ENCODE measurements at regions not wholly inside any gene's neighbourhood (a gene's known extent, or its start where the extent isn't known, plus 50 kb on each side); places are given as distances from the start of the nearest gene placed in this dataset.

DNA sequence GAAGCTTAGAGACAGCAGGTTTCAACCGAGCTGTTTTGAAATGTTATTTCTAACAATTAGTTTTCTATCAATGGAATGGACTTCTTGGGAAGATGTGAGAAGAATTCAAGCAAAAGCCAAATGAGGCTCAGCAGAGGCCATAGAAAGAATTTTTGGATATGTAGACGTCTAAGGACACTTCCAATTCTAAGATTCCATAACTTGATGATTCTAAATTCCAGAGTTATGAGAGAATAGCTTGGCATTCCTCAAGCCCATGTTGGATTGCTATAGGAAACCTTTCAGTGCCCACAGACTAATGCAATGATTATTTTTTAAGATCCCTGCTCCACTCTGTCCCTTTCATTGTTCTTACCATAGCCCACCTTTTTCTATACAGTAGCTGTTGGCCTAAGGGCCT is 77.2 kb upstream of the PALS2 start:
- H3K36me3 ChIP-seq (ENCODE audit: control insufficient read depth, insufficient read depth, low read length), result no peaks in the 10 kb centered on the region
- H3K27ac ChIP-seq (ENCODE audit: insufficient read depth, low read length), result no peak overlapping the region

DNA sequence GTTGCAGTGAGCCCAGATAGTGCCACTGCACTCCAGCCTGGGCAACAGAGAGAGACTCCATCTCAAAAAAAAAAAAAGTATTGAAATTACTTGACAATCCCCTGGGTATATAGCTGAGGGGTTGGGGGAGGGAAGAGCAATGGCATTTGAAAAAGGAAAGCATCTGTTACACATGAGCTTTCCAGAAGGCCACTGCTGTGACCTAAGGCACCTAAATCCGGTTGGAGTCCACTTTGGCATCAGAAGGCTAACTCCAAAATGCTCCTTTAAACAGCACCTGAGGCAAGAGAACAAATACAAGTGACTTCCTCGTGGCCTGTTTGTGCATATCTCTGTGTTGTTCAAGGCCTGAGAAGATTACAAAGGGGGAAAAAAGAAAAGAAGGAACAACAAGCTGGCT is 74.8 kb upstream of the PALS2 start:
- TF ChIP-seq, protein P1, sequence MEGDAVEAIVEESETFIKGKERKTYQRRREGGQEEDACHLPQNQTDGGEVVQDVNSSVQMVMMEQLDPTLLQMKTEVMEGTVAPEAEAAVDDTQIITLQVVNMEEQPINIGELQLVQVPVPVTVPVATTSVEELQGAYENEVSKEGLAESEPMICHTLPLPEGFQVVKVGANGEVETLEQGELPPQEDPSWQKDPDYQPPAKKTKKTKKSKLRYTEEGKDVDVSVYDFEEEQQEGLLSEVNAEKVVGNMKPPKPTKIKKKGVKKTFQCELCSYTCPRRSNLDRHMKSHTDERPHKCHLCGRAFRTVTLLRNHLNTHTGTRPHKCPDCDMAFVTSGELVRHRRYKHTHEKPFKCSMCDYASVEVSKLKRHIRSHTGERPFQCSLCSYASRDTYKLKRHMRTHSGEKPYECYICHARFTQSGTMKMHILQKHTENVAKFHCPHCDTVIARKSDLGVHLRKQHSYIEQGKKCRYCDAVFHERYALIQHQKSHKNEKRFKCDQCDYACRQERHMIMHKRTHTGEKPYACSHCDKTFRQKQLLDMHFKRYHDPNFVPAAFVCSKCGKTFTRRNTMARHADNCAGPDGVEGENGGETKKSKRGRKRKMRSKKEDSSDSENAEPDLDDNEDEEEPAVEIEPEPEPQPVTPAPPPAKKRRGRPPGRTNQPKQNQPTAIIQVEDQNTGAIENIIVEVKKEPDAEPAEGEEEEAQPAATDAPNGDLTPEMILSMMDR (conservative IDR thresholded peaks at IDR 0.05 in 1 of 2, IDR thresholded peaks at IDR 0.05 in 1 of 2; ENCODE audit: low read depth in 1 of 2, low read length in 2 of 2), result no peak
- TF ChIP-seq EZH2 (IDR thresholded peaks at IDR 0.05; ENCODE audit: low read length, missing control alignments), result no peak
- no peak for DNase-seq (ENCODE audit: low read depth in 2 of 2)
- no peak overlapping the region for H2AFZ ChIP-seq (ENCODE audit: low read length)

More for the DNA sequence above, 77.2 kb upstream of the PALS2 start:
- DNase-seq (ENCODE audit: low read depth in 2 of 2), result peak in 1 of 2 donors; percentile 13
- Histone ChIP-seq H3K4me3 (replicated peaks in 1 of 4; ENCODE audit: control extremely low read depth in 1 of 4, insufficient read depth in 1 of 4, low read depth in 3 of 4, low read length in 4 of 4) (no peak overlapping the region), H3K9me3 (ENCODE audit: control insufficient read depth, insufficient read depth, low read depth, low read length) (no peaks in the 10 kb centered on the region), H3K27me3 (ENCODE audit: control insufficient read depth, insufficient read depth, low read length) (no peaks in the 10 kb centered on the region), H3K9ac (ENCODE audit: insufficient read depth, low read length) (no peak overlapping the region), H3K4me1 (ENCODE audit: control insufficient read depth, extremely low read depth, insufficient read depth, low read length) (no peaks in the 10 kb centered on the region), H3K79me2 (ENCODE audit: control insufficient read depth, insufficient read depth, low read length) (no peaks in the 10 kb centered on the region), H4K20me1 (ENCODE audit: control insufficient read depth, extremely low read depth, insufficient read depth, low read length) (no peaks in the 10 kb centered on the region), H2AFZ (ENCODE audit: low read length) (no peak overlapping the region), H3K4me2 (ENCODE audit: extremely low read depth, insufficient read depth, low read length) (no peak overlapping the region)
- no peak for TF ChIP-seq EZH2 (IDR thresholded peaks at IDR 0.05; ENCODE audit: low read length, missing control alignments)
- TF ChIP-seq, protein P1 (conservative IDR thresholded peaks at IDR 0.05 in 1 of 2, IDR thresholded peaks at IDR 0.05 in 1 of 2; ENCODE audit: low read depth in 1 of 2, low read length in 2 of 2), result no peak

DNA sequence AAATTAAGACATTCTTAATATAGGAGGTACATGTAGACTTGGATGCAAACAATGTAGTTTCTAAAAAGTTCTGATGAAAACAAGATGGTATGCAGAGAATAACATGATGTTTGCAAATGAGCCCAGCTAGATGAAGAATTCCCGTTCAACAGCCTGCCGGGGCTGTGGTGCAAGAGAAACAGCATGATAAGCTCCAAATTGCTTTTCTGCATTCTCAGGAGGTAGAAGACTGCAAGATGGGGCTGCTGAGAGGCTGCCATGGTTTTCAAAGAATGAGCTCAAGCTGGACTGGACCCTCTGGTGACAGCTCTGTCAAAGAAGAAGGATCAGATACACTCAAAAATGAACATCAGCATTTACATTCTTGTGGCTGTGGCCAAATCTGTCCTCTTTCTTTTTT is 73.4 kb upstream of the PALS2 start:
- H3K4me3 ChIP-seq (replicated peaks in 1 of 4; ENCODE audit: control extremely low read depth in 1 of 4, insufficient read depth in 1 of 4, low read depth in 3 of 4, low read length in 4 of 4), result no peak overlapping the region
- H3K27ac ChIP-seq (ENCODE audit: insufficient read depth, low read length), result no peak overlapping the region
- H3K27me3 ChIP-seq (ENCODE audit: control insufficient read depth, insufficient read depth, low read length), result no peaks in the 10 kb centered on the region
- no peak overlapping the region for H3K4me2 ChIP-seq (ENCODE audit: extremely low read depth, insufficient read depth, low read length)
- no peaks in the 10 kb centered on the region for H3K4me1 ChIP-seq (ENCODE audit: control insufficient read depth, extremely low read depth, insufficient read depth, low read length)
- no peaks in the 10 kb centered on the region for H4K20me1 ChIP-seq (ENCODE audit: control insufficient read depth, extremely low read depth, insufficient read depth, low read length)
- no peaks in the 10 kb centered on the region for H3K79me2 ChIP-seq (ENCODE audit: control insufficient read depth, insufficient read depth, low read length)
- no peak for DNase-seq (ENCODE audit: low read depth in 2 of 2)
- no peaks in the 10 kb centered on the region for H3K9me3 ChIP-seq (ENCODE audit: control insufficient read depth, insufficient read depth, low read depth, low read length)
- no peaks in the 10 kb centered on the region for H3K36me3 ChIP-seq (ENCODE audit: control insufficient read depth, insufficient read depth, low read length)
- H2AFZ ChIP-seq (ENCODE audit: low read length), result no peak overlapping the region
- TF ChIP-seq, protein P1 (conservative IDR thresholded peaks at IDR 0.05 in 1 of 2, IDR thresholded peaks at IDR 0.05 in 1 of 2; ENCODE audit: low read depth in 1 of 2, low read length in 2 of 2), result no peak
- no peak for TF ChIP-seq EZH2 (IDR thresholded peaks at IDR 0.05; ENCODE audit: low read length, missing control alignments)
- no peak overlapping the region for H3K9ac ChIP-seq (ENCODE audit: insufficient read depth, low read length)

More for the DNA sequence above, 74.8 kb upstream of the PALS2 start:
- Histone ChIP-seq H3K4me3 (replicated peaks in 1 of 4; ENCODE audit: control extremely low read depth in 1 of 4, insufficient read depth in 1 of 4, low read depth in 3 of 4, low read length in 4 of 4) (no peak overlapping the region), H3K79me2 (ENCODE audit: control insufficient read depth, insufficient read depth, low read length) (no peaks in the 10 kb centered on the region), H4K20me1 (ENCODE audit: control insufficient read depth, extremely low read depth, insufficient read depth, low read length) (no peaks in the 10 kb centered on the region), H3K9me3 (ENCODE audit: control insufficient read depth, insufficient read depth, low read depth, low read length) (no peaks in the 10 kb centered on the region), H3K27ac (ENCODE audit: insufficient read depth, low read length) (no peak overlapping the region), H3K9ac (ENCODE audit: insufficient read depth, low read length) (no peak overlapping the region), H3K36me3 (ENCODE audit: control insufficient read depth, insufficient read depth, low read length) (no peaks in the 10 kb centered on the region), H3K4me2 (ENCODE audit: extremely low read depth, insufficient read depth, low read length) (no peak overlapping the region), H3K4me1 (ENCODE audit: control insufficient read depth, extremely low read depth, insufficient read depth, low read length) (no peaks in the 10 kb centered on the region), H3K27me3 (ENCODE audit: control insufficient read depth, insufficient read depth, low read length) (no peaks in the 10 kb centered on the region)

All from fibroblast of lung (primary cell).